Ascending aorta (tissue), 2 donors: ENCODE measurements at regions not wholly inside any gene's neighbourhood (a gene's known extent, or its start where the extent isn't known, plus 50 kb on each side); places are given as distances from the start of the nearest gene placed in this dataset.

Experiments
- DNase-seq, 2 donors: peaks; one replicate each; pipeline ENCODE4 v3.0.0-alpha.2; 2019; ENCODE audit warnings: low spot score in 2 of 2
- H3K27ac ChIP-seq, 2 donors: fragments of 200-600 bp; sonication (generic); one replicate each; pipeline ENCODE4 v1.5.1; 2016 to 2017; ENCODE audit warnings: mild to moderate bottlenecking in 1 of 2
- H3K27me3 ChIP-seq: fragments of 200-600 bp; sonication (generic); one replicate; pipeline ENCODE4 v1.5.1; 2017
- H3K36me3 ChIP-seq, 2 donors: fragments of 200-600 bp; sonication (generic); one replicate each; pipeline ENCODE4 v1.5.1; 2016
- H3K4me1 ChIP-seq, 2 donors: fragments of 200-600 bp; sonication (generic); one replicate each; pipeline ENCODE4 v1.5.1; 2016 to 2017; ENCODE audit warnings: mild to moderate bottlenecking in 1 of 2
- H3K4me3 ChIP-seq, 2 donors: fragments of 200-600 bp; sonication (generic); one replicate each; pipeline ENCODE4 v1.5.1; 2016 to 2017; ENCODE audit warnings: mild to moderate bottlenecking in 1 of 2
- H3K9me3 ChIP-seq, 2 donors: fragments of 200-600 bp; sonication (generic); one replicate each; pipeline ENCODE4 v1.5.1; 2016
- intact Hi-C: fragments of 100-400 bp; cut with DNase I; formaldehyde crosslinking; loops from one replicate; pipeline ENCODE4 v1.15.1; 2023
- TF ChIP-seq, protein P1 (sequence below), 3 experiments: fragments of 200-600 bp in 2 of 3; fragments of 450-650 bp in 1 of 3; sonication (generic) in 2 of 3; IDR thresholded peaks; one replicate each; pipeline ENCODE4 v1.5.1; 2016 to 2019; ENCODE audit warnings: antibody characterized with exemption in 3 of 3, mild to moderate bottlenecking in 1 of 3, moderate library complexity in 1 of 3

DNA sequence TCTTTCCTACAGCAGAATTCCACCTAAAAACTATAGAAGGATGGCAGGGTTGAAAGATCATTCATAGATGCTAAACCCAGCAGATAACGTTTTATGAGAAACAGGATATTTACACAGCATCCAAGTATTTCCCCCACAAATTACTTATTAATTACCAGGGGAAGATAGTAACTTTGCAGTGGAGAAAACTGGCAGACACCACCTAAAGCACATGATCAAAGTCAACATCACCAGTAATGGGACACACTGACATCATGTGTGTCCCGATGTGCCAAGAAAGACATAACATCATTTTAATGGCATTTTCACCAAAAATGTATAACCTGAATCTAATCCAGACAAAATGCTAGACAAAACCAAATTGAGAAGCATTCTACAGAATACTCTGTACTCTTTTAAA, 220.4 kb upstream of the THBS1 start:
- H3K36me3 ChIP-seq: no peaks in the 10 kb centered on the region
- H3K9me3 ChIP-seq: no peaks in the 10 kb centered on the region
- H3K27ac ChIP-seq: no peak overlapping the region
- TF ChIP-seq, protein P1, sequence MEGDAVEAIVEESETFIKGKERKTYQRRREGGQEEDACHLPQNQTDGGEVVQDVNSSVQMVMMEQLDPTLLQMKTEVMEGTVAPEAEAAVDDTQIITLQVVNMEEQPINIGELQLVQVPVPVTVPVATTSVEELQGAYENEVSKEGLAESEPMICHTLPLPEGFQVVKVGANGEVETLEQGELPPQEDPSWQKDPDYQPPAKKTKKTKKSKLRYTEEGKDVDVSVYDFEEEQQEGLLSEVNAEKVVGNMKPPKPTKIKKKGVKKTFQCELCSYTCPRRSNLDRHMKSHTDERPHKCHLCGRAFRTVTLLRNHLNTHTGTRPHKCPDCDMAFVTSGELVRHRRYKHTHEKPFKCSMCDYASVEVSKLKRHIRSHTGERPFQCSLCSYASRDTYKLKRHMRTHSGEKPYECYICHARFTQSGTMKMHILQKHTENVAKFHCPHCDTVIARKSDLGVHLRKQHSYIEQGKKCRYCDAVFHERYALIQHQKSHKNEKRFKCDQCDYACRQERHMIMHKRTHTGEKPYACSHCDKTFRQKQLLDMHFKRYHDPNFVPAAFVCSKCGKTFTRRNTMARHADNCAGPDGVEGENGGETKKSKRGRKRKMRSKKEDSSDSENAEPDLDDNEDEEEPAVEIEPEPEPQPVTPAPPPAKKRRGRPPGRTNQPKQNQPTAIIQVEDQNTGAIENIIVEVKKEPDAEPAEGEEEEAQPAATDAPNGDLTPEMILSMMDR (IDR thresholded peaks at IDR 0.05): no peak
- H3K4me3 ChIP-seq: no peak overlapping the region
- H3K27me3 ChIP-seq: no peaks in the 10 kb centered on the region
- intact Hi-C loops: no loop called here
- DNase-seq: no peak
- peaks cover 0 to 6% of the 10 kb centered on the region in 2 donors for H3K4me1 ChIP-seq

DNA sequence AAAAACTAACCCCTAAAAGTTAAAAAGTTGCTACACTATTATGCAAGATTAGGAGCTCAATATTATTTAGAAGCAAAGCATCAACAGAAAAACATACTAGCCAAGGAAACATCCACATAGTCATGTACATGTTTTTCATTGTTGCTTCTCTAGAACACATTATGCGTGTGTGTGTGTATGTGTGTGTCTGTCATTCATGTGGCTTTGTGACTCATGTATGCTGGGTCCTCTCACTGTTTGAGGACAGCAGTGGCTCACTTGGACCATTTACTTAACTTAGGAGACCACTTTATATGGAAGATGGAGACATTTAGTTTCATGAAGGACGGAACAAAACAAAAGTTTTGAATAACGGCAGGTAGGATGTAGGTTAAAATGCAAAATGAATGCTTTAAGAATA, 219.4 kb upstream of the THBS1 start:
- Histone ChIP-seq H3K4me1 (peaks cover 0 to 6% of the 10 kb centered on the region in 2 donors), H3K4me3 (no peak overlapping the region), H3K36me3 (no peaks in the 10 kb centered on the region), H3K27ac (no peak overlapping the region), H3K9me3 (no peaks in the 10 kb centered on the region), H3K27me3 (no peaks in the 10 kb centered on the region)
- intact Hi-C loops: no loop called here
- DNase-seq: no peak
- TF ChIP-seq, protein P1 (IDR thresholded peaks at IDR 0.05): no peak

DNA sequence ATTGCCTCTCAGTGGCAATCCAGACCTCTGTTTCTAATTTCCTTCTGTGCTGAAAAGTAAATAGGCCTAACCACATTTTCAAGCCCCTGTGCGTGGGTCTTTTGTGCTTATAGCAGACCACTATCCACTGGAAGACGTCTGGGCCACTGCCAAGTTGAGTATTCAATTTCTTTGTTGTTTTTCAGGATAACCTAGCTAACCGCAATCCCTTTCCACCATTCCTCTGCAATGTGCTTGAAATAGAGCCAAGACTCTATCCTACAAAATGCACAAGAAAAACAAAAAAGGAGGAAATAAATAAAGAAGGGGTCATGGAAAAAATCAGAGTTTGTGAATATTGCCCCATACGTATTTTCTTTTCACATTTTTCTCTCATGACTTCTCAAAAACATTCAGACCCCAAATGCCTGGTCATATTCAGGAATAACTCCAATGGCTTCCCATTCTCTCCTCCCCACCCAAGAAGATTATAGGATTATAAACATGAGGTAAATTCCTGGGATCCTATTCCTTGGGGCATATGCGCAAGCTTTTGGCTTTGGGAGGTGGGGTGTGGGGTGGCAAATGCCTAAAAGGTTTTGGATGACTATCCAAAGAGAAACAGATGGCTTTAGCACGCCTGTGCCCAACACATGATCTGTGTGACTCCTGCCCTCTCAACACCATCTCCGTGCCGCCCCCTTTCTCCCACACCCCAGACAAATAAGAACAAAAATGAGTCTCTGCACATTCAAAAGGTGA, 217.9 kb upstream of the THBS1 start:
- Histone ChIP-seq H3K27me3 (no peaks in the 10 kb centered on the region), H3K4me1 (peaks cover 0 to 6% of the 10 kb centered on the region in 2 donors), H3K36me3 (no peaks in the 10 kb centered on the region), H3K4me3 (no peak overlapping the region), H3K27ac (no peak overlapping the region), H3K9me3 (no peaks in the 10 kb centered on the region)
- no peak for DNase-seq
- intact Hi-C loops: no loop called here
- TF ChIP-seq, protein P1 (IDR thresholded peaks at IDR 0.05): no peak

DNA sequence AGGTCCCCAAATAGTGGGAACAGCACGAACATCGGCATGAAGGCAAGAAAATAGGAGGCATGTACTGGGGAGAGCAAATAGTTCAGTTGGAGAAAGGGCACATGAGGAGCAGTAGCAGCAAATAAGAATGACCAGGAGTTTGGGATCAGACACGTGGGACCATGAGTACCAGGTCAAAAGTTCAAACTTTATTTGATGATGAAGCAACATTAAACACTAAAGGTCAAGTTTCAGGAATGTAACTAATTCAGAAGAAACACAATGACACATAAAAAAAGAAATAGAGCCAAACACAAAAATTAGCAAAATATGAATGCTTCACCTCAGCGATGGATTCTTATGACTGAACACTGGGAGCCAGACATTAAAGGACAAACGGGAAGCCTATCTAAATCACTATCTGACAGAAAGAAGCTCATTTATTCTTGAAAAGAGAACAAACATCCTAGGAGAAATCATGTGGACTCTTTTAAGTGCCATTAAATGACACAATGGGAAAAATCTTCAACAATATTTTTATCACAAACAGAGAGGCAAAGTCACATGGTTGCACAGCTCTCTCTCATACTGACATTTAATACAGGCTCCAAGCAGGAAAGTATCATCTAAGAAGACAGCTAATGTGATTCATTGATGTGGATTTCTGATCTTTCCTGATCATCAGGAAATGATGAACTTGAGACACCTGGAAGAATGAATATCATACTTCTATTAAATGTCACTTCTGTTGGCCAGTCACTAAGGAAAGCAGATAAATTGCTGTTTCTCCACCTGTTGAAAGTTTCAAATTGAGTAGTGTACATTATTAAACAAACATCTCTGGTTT, 216.9 kb upstream of the THBS1 start:
- no peak overlapping the region for H3K4me3 ChIP-seq
- TF ChIP-seq, protein P1 (IDR thresholded peaks at IDR 0.05): no peak
- no peaks in the 10 kb centered on the region for H3K36me3 ChIP-seq
- H3K27me3 ChIP-seq: no peaks in the 10 kb centered on the region
- intact Hi-C loops: no loop called here
- H3K27ac ChIP-seq: no peak overlapping the region
- no peaks in the 10 kb centered on the region for H3K9me3 ChIP-seq
- no peak for DNase-seq
- H3K4me1 ChIP-seq: peaks cover 0 to 3% of the 10 kb centered on the region in 2 donors

DNA sequence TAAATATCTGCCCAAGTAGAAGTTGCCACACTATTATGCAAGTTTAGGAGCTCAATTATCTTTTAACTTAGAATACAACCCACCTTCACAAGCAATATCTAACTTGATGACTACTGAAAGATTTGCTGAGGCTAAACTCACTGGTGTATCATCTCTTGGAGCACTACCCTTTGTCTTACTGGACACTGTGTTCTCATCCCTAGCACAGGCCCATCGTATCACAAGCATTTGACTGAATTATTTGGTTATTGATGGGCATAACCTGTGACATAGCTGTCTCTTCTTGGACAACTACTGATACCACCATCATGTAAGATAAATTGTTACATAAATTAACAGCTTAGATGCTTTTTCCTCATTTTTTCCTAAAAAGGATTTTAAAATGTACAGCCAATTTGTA, 216.2 kb upstream of the THBS1 start:
- intact Hi-C loops: no loop called here
- TF ChIP-seq, protein P1 (IDR thresholded peaks at IDR 0.05): no peak
- no peak for DNase-seq
- H3K27ac ChIP-seq: no peak overlapping the region
- H3K4me1 ChIP-seq: peaks cover 0 to 3% of the 10 kb centered on the region in 2 donors
- H3K36me3 ChIP-seq: no peaks in the 10 kb centered on the region
- no peaks in the 10 kb centered on the region for H3K27me3 ChIP-seq
- H3K4me3 ChIP-seq: no peak overlapping the region
- no peaks in the 10 kb centered on the region for H3K9me3 ChIP-seq
